ENCODE measurements at regions not wholly inside any gene's neighbourhood (a gene's known extent, or its start where the extent isn't known, plus 50 kb on each side); places are given as distances from the start of the nearest gene placed in this dataset.

- FAIRE-seq (no peak), DNase-seq (ENCODE audit: low spot score) (no peak), ATAC-seq (no peak)
- H3K4me1 ChIP-seq (ENCODE audit: insufficient read depth, low read length) = no peaks in the 10 kb centered on the region
- no peak overlapping the region for H3K4me2 ChIP-seq (ENCODE audit: low read depth, low read length)
- H3K9ac ChIP-seq (ENCODE audit: insufficient read depth, low read depth, low read length) = no peak overlapping the region
- ChIA-PET POLR2A (no interaction called here), CTCF (ENCODE audit: low intra/inter-chr PET ratio, low total read pairs) (no interaction called here)
- H3K36me3 ChIP-seq (replicated peaks in 1 of 2; ENCODE audit: control insufficient read depth in 1 of 2, insufficient read depth in 2 of 2, low read length in 2 of 2) = no peaks in the 10 kb centered on the region
- in situ Hi-C loops (cut with HindIII; ENCODE audit: extremely low pct_ligation_motif_present, low pct_unique_long_range_greater_than_20kb) = no loop called here
- no peak overlapping the region for H3K4me3 ChIP-seq (replicated peaks in 1 of 3; ENCODE audit: insufficient read depth in 1 of 3, low read depth in 2 of 3, low read length in 3 of 3)
- H3K9me3 ChIP-seq (ENCODE audit: low read length) = peaks cover 81% of the 10 kb centered on the region
- no peaks in the 10 kb centered on the region for H4K20me1 ChIP-seq (ENCODE audit: insufficient read depth, low read length)
- intact Hi-C loops (cut with micrococcal nuclease; ENCODE audit: unreplicated experiment) = no loop called here
- no peaks in the 10 kb centered on the region for H3K27me3 ChIP-seq (ENCODE audit: control insufficient read depth in 1 of 2, insufficient read depth in 2 of 2, low read length in 2 of 2)
- 5% methylated on average over 1 of the region's 1 CpG for WGBS (ENCODE audit: low lambda C conversion rate)
- H3K79me2 ChIP-seq (ENCODE audit: insufficient read depth, low read length) = no peaks in the 10 kb centered on the region
- no peak overlapping the region for H3K27ac ChIP-seq (ENCODE audit: extremely low read length, insufficient read depth, low read length)
- no peak overlapping the region for H2AFZ ChIP-seq (ENCODE audit: low read length)
- no TSS peak for BruUV-seq (replicated peaks)
- TF ChIP-seq ZNF547 (CRISPR knock-in tag; IDR thresholded peaks at IDR 0.05) (no peak), HMG20B (CRISPR knock-in tag; conservative IDR thresholded peaks at IDR 0.05) (no peak), MEIS1 (CRISPR knock-in tag; IDR thresholded peaks at IDR 0.05; ENCODE audit: borderline replicate concordance) (no peak), HNRNPL (IDR thresholded peaks at IDR 0.05; ENCODE audit: low read depth, low read length) (no peak), ZFP36L1 (CRISPR knock-in tag; IDR thresholded peaks at IDR 0.05) (no peak), RBM39 (IDR thresholded peaks at IDR 0.05; ENCODE audit: low read depth, low read length, poor library complexity, severe bottlenecking) (no peak), PHF21A (CRISPR knock-in tag; IDR thresholded peaks at IDR 0.05) (no peak), NFRKB (IDR thresholded peaks at IDR 0.05) (no peak), ZXDC (CRISPR knock-in tag; IDR thresholded peaks at IDR 0.05) (no peak), KDM3A (CRISPR knock-in tag; IDR thresholded peaks at IDR 0.05; ENCODE audit: low read depth) (no peak), ZNF430 (CRISPR knock-in tag; IDR thresholded peaks at IDR 0.05) (no peak), MIER3 (CRISPR knock-in tag; IDR thresholded peaks at IDR 0.05; ENCODE audit: borderline replicate concordance) (no peak), CSRNP2 (CRISPR knock-in tag; conservative IDR thresholded peaks at IDR 0.05; ENCODE audit: low read depth) (no peak), GABPA (IDR thresholded peaks at IDR 0.05; ENCODE audit: low read depth, low read length) (no peak), GABPA (CRISPR knock-in tag; IDR thresholded peaks at IDR 0.05; ENCODE audit: low read depth) (no peak)
- TF ChIP-seq, protein P1, sequence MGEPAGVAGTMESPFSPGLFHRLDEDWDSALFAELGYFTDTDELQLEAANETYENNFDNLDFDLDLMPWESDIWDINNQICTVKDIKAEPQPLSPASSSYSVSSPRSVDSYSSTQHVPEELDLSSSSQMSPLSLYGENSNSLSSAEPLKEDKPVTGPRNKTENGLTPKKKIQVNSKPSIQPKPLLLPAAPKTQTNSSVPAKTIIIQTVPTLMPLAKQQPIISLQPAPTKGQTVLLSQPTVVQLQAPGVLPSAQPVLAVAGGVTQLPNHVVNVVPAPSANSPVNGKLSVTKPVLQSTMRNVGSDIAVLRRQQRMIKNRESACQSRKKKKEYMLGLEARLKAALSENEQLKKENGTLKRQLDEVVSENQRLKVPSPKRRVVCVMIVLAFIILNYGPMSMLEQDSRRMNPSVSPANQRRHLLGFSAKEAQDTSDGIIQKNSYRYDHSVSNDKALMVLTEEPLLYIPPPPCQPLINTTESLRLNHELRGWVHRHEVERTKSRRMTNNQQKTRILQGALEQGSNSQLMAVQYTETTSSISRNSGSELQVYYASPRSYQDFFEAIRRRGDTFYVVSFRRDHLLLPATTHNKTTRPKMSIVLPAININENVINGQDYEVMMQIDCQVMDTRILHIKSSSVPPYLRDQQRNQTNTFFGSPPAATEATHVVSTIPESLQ (CRISPR knock-in tag; conservative IDR thresholded peaks at IDR 0.05) = no peak
Observed at GRCh38 chr14:98189944-98190343, 1082.1 kb downstream of the BCL11B start.

Data from HepG2 (cell line).